C4-2B (cell line): ENCODE measurements at regions not wholly inside any gene's neighbourhood (a gene's known extent, or its start where the extent isn't known, plus 50 kb on each side); places are given as distances from the start of the nearest gene placed in this dataset.

Experiments
- H3K27ac ChIP-seq: fragments of 450-650 bp; 2 replicates; pipeline ENCODE4 v1.5.1; 2017
- ZFX ChIP-seq: fragments of 450-650 bp; IDR thresholded peaks from 2 replicates; pipeline ENCODE4 v1.6.1; 2017
- TF ChIP-seq, protein P1 (sequence below): fragments of 450-650 bp; conservative IDR thresholded peaks from 2 replicates; pipeline ENCODE4 v1.5.1; 2017; ENCODE audit warnings: mild to moderate bottlenecking

DNA sequence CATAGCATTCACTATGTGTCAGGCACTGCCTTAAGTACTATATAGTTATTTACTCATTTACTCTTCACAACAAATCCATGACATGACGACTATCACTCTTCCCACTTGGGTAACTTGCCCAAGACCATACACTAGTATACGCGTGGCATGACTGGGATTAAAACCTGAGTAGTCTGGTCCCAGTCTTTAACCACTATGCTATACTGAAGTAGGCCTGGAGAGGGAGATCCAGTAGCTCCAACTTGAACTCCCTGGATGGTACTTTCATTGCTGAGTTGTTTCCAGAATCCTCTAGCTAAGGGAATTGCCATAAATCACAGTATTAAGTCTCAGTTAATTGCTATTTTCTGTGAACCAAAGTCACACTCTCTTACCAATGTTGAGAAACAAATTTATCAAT is 116.2 kb upstream of the LSAMP start:
- H3K27ac ChIP-seq: no peak overlapping the region
- TF ChIP-seq ZFX: no peak
- TF ChIP-seq, protein P1, sequence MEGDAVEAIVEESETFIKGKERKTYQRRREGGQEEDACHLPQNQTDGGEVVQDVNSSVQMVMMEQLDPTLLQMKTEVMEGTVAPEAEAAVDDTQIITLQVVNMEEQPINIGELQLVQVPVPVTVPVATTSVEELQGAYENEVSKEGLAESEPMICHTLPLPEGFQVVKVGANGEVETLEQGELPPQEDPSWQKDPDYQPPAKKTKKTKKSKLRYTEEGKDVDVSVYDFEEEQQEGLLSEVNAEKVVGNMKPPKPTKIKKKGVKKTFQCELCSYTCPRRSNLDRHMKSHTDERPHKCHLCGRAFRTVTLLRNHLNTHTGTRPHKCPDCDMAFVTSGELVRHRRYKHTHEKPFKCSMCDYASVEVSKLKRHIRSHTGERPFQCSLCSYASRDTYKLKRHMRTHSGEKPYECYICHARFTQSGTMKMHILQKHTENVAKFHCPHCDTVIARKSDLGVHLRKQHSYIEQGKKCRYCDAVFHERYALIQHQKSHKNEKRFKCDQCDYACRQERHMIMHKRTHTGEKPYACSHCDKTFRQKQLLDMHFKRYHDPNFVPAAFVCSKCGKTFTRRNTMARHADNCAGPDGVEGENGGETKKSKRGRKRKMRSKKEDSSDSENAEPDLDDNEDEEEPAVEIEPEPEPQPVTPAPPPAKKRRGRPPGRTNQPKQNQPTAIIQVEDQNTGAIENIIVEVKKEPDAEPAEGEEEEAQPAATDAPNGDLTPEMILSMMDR: no peak

DNA sequence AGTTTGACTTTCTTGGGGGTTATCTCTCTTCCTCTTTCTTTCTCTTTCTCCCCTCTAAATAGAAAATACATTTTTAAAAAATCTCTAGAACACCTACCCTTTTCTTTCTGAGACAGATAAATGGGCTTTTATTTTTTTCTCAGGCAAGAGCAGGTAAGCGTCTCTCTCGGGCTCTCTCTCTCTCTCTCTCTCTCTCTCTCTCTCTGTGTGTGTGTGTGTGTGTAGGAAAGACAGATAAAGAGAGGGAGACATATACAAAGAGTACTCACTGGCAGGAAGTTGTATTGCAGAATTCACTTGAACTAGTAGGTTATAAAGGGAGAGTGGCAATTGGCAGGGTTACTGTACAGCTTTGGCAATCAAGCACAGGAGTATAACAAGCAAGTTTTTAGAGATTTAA is 118.1 kb upstream of the LSAMP start:
- no peak for TF ChIP-seq ZFX
- TF ChIP-seq, protein P1: no peak
- no peak overlapping the region for H3K27ac ChIP-seq

DNA sequence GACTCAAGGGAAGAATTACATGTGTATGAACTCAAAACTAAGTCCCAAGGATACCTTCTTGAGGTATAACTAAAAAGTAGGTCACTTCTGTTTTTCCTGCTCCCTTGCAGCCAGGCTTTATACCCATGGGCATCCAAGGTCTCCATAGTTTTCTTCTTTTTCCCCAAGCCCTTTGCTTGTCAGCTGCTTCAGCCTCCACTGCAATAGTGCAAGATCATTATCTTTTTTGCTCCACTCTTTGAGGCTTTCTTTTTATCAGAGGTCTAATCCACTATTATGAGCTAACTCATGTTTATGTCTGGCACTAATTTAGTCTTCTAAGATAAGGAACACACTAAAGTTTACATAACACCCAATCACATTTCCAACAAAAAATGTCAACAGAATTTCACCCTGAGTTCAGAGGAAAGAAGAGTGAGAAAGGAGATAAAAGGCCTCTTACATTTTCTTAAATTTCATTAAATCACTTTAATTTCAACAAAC is 121.2 kb upstream of the LSAMP start:
- no peak overlapping the region for H3K27ac ChIP-seq
- TF ChIP-seq, protein P1: no peak
- no peak for TF ChIP-seq ZFX

DNA sequence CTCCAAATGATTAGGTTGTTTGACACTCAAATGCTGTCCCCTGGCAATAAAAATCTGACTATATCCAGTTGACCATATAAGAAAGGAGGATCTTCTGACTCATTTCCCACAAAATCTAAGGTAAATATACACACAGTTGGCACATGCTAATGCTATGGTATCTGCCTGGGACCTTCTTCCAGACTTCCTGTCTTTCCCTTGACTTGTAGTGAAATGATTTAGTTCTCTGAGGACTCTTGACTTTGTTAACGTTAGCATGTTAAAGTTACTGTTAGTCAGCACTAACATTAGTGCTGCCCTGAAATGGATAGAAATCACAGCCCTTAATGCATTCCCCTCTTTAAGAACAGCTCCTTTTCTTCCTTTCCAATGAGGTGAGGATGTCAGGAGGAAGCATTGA is 124.3 kb upstream of the LSAMP start:
- TF ChIP-seq, protein P1: no peak
- TF ChIP-seq ZFX: no peak
- H3K27ac ChIP-seq: no peak overlapping the region

DNA sequence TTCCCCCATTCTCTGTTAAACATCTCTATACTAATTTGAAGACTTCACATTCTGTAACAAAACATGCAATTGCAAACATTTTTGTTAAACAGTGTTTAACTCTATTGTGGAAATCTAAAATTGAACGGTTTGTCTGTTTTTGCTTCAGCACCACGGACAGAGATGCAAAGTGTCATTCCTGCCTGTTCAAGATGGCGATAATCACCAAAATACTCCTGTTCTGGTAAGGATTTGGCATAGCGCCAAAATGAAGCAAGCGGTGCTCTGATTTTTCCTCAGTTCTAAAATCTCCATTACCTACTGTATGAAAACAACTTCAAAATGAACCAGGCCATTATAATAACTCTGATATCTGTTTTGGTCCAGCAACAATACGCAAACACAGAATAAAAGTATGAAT is 129.7 kb upstream of the TUSC7 start:
- H3K27ac ChIP-seq: no peak overlapping the region
- TF ChIP-seq, protein P1: no peak
- no peak for TF ChIP-seq ZFX

DNA sequence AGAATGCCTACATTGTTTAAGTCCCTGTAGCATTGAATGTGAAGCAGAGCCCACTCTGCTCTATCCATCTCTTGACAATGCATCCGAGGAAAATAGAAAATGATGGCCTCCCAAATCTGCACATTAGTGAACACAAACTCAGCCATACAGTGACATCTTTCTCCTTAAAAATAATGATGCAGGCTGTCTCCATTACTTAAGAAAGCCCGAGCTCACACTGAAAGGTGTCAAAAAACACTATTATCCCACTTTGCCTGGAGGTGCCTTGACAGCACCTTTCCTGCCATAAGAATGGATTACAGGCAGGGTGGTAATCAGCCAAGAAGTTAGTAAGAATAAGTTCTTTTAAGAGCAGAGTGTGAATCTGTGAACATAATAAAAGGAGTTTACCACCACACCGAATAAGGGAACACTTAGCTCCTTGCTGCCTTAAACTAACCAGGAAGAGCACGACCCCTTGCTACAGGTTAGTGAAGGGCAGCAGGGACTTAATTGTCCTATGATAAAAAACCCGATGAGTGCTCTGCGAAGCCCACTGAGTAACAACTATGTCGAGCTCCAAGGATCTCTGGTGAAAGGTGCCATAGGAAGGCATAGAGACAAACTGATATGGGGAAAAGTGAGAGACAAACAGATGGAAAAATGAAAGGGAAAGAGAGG is 123.2 kb upstream of the TUSC7 start:
- TF ChIP-seq, protein P1: no peak
- no peak for TF ChIP-seq ZFX
- H3K27ac ChIP-seq: no peak overlapping the region

DNA sequence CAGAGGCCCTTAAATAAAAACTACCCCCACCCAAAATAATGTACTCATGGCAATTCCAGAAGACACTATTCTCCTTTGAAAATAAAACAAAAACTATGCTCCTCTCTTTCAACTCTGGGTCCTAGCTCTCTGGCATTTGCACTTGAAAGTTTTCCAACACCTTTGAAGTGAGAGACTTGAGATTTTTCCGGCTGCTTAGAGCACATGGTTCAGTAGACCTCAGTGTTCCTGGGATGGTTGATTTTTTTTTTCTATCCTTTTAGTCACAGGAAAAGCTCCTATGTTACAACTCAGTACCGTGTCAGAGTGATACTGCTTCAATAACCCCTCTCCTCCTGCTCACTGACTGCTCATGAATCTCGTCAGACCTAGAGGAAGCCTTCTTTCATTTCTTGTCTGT is 118.3 kb upstream of the TUSC7 start:
- no peak overlapping the region for H3K27ac ChIP-seq
- TF ChIP-seq, protein P1: no peak
- TF ChIP-seq ZFX: no peak
